Panc1 (cell line): ENCODE measurements at regions not wholly inside any gene's neighbourhood (a gene's known extent, or its start where the extent isn't known, plus 50 kb on each side); places are given as distances from the start of the nearest gene placed in this dataset.

Source experiments
- ATAC-seq: fragments of 200-7000 bp; cut with Tn5 transposase; 2 replicates; pipeline ENCODE4 v1.9.1; 2020; ENCODE audit warnings: mild to moderate bottlenecking, moderate library complexity
- BruUV-seq: library from RNA; stranded (reverse); fragments of 400-500 nt; replicated peaks from 2 replicates; lab custom pipeline; 2021; lab: Mats Ljungman, UMichigan
- CTCF ChIA-PET: fragments of 300-600 bp; sonication (Branson Sonifier 250); formaldehyde crosslinking; loops from one replicate; lab custom pipeline; 2022; ENCODE audit warnings: antibody characterized with exemption; lab: Charles Lee
- POLR2A ChIA-PET: fragments of 300-600 bp; sonication (Branson Sonifier 250); formaldehyde crosslinking; loops from one replicate; lab custom pipeline; 2022; ENCODE audit warnings: antibody characterized with exemption; lab: Charles Lee
- DNase-seq: peaks from one replicate; pipeline ENCODE4 v3.0.0-alpha.2; 2010; ENCODE audit warnings: low read depth, low spot score
- H3K27ac ChIP-seq: 2 replicates; pipeline ENCODE4 v1.5.1; 2011; ENCODE audit warnings: mild to moderate bottlenecking, low read length, inconsistent platforms
- H3K27me3 ChIP-seq: fragments of 200-500 bp; sonication (Bioruptor generic); 2 replicates; pipeline ENCODE4 v1.6.0; 2014; ENCODE audit warnings: low read length, inconsistent platforms; ENCODE audit not compliant: control insufficient read depth, insufficient read depth
- H3K36me3 ChIP-seq: fragments of 200-500 bp; sonication (Bioruptor generic); 2 replicates; pipeline ENCODE4 v1.5.1; 2014; ENCODE audit warnings: inconsistent platforms, mild to moderate bottlenecking, low read length, moderate library complexity; ENCODE audit not compliant: control insufficient read depth, insufficient read depth
- H3K4me1 ChIP-seq: 2 replicates; pipeline ENCODE4 v1.5.1; 2011; ENCODE audit warnings: inconsistent platforms, mild to moderate bottlenecking, low read length, moderate library complexity; ENCODE audit not compliant: control insufficient read depth, insufficient read depth
- H3K4me3 ChIP-seq, 2 experiments: 2 replicates each; pipeline ENCODE4 v1.5.1; 2011 to 2012; ENCODE audit warnings: low read depth in 2 of 2, low read length in 2 of 2, mild to moderate bottlenecking in 2 of 2, inconsistent platforms in 1 of 2, moderate library complexity in 1 of 2
- H3K9me3 ChIP-seq: fragments of 200-500 bp; sonication (Bioruptor generic); 2 replicates; pipeline ENCODE4 v1.5.1; 2014; ENCODE audit warnings: low read depth, mild to moderate bottlenecking, inconsistent platforms, low read length, moderate library complexity; ENCODE audit not compliant: control insufficient read depth, insufficient read depth
- POLR2AphosphoS5 ChIP-seq: IDR thresholded peaks from 2 replicates; pipeline ENCODE4 v1.6.1; 2012; ENCODE audit warnings: mild to moderate bottlenecking, low read depth, low read length, moderate library complexity
- SIN3A ChIP-seq: IDR thresholded peaks from 2 replicates; pipeline ENCODE4 v1.6.1; 2012; ENCODE audit warnings: low read depth, mild to moderate bottlenecking, low read length, moderate library complexity, borderline replicate concordance; ENCODE audit not compliant: insufficient read depth
- TCF7L2 ChIP-seq: IDR thresholded peaks from 2 replicates; pipeline ENCODE4 v1.6.1; 2011; ENCODE audit warnings: mild to moderate bottlenecking, low read depth, low read length, inconsistent platforms
- in situ Hi-C: cut with HindIII; loops from 2 replicates; pipeline ENCODE4 v1.10.0; 2016; ENCODE audit warnings: low sequenced_read_pairs, low pct_unique_long_range_greater_than_20kb
- intact Hi-C: fragments of 100-400 bp; cut with micrococcal nuclease; formaldehyde crosslinking; loops from one replicate; pipeline ENCODE4 v1.10.0; 2022; ENCODE audit not compliant: unreplicated experiment
- TF ChIP-seq, protein P1 (sequence below): fragments of 450-650 bp; IDR thresholded peaks from 2 replicates; pipeline ENCODE4 v1.5.1; 2017; ENCODE audit warnings: mild to moderate bottlenecking
- TF ChIP-seq, protein P2 (sequence below), 2 experiments: IDR thresholded peaks; 2 replicates each; pipeline ENCODE4 v1.6.1; 2011 to 2012; ENCODE audit warnings: low read depth in 2 of 2, control low read depth in 1 of 2, low read length in 1 of 2, mild to moderate bottlenecking in 1 of 2, moderate library complexity in 1 of 2; ENCODE audit not compliant: insufficient read depth in 1 of 2

DNA sequence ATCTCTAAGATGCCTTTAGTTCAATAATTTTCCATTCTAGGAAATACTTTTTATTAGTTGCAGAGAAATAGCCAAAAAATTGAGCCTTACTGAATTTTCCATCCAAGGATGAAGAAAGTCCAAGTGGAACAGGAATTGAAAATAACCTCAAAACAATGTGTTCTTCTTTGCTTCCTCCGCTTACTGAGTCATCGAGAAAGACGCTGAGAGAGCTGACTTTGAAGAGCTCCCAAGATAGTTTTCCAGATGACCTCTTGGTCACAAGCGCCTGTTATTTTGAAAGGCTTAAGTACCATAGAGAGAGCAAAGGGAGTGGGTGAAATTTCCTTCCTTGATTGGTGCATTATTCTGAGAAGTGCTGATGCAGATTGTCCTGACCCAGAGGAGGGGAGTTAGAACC is 253.5 kb upstream of the ATP10B start:
- Histone ChIP-seq H3K36me3 (no peaks in the 10 kb centered on the region), H3K4me1 (no peaks in the 10 kb centered on the region), H3K4me3 (no peak overlapping the region), H3K27ac (no peak overlapping the region), H3K9me3 (no peaks in the 10 kb centered on the region), H3K27me3 (no peaks in the 10 kb centered on the region)
- no peak for DNase-seq
- ChIA-PET POLR2A (no interaction called here), CTCF (no interaction called here)
- TF ChIP-seq, protein P1, sequence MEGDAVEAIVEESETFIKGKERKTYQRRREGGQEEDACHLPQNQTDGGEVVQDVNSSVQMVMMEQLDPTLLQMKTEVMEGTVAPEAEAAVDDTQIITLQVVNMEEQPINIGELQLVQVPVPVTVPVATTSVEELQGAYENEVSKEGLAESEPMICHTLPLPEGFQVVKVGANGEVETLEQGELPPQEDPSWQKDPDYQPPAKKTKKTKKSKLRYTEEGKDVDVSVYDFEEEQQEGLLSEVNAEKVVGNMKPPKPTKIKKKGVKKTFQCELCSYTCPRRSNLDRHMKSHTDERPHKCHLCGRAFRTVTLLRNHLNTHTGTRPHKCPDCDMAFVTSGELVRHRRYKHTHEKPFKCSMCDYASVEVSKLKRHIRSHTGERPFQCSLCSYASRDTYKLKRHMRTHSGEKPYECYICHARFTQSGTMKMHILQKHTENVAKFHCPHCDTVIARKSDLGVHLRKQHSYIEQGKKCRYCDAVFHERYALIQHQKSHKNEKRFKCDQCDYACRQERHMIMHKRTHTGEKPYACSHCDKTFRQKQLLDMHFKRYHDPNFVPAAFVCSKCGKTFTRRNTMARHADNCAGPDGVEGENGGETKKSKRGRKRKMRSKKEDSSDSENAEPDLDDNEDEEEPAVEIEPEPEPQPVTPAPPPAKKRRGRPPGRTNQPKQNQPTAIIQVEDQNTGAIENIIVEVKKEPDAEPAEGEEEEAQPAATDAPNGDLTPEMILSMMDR = no peak
- TF ChIP-seq SIN3A (no peak), TCF7L2 (no peak), POLR2AphosphoS5 (no peak)
- TF ChIP-seq, protein P2, sequence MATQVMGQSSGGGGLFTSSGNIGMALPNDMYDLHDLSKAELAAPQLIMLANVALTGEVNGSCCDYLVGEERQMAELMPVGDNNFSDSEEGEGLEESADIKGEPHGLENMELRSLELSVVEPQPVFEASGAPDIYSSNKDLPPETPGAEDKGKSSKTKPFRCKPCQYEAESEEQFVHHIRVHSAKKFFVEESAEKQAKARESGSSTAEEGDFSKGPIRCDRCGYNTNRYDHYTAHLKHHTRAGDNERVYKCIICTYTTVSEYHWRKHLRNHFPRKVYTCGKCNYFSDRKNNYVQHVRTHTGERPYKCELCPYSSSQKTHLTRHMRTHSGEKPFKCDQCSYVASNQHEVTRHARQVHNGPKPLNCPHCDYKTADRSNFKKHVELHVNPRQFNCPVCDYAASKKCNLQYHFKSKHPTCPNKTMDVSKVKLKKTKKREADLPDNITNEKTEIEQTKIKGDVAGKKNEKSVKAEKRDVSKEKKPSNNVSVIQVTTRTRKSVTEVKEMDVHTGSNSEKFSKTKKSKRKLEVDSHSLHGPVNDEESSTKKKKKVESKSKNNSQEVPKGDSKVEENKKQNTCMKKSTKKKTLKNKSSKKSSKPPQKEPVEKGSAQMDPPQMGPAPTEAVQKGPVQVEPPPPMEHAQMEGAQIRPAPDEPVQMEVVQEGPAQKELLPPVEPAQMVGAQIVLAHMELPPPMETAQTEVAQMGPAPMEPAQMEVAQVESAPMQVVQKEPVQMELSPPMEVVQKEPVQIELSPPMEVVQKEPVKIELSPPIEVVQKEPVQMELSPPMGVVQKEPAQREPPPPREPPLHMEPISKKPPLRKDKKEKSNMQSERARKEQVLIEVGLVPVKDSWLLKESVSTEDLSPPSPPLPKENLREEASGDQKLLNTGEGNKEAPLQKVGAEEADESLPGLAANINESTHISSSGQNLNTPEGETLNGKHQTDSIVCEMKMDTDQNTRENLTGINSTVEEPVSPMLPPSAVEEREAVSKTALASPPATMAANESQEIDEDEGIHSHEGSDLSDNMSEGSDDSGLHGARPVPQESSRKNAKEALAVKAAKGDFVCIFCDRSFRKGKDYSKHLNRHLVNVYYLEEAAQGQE (IDR thresholded peaks at IDR 0.05; ENCODE audit: insufficient read depth in 1 of 2, low read depth in 2 of 2, low read length in 1 of 2) = no peak
- no peak for ATAC-seq
- intact Hi-C loops = no loop called here
- in situ Hi-C loops = no loop called here
- BruUV-seq = no TSS peak

DNA sequence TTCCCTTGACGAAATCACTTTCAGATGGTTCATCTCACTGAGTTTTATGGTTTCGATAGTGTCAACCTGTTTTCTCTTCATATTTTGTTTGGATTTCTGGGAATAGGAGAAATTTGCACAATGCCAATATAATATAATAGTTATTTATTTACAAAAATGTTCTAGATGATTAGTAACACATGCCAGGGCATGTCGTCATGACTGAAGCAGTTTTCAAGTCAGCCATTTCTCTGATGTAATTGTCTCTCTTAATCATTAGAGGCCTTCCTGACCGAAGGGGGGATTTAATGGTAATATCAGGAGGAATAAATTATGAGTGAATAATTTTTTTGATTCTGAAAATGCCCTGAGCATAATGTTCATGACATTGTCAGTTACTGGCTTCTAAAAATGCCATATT is 246.5 kb upstream of the ATP10B start:
- no peak overlapping the region for H3K4me3 ChIP-seq
- CTCF ChIA-PET = no interaction called here

More for the DNA sequence above, 246.5 kb upstream of the ATP10B start:
- no peak for ATAC-seq
- Histone ChIP-seq H3K4me1 (no peaks in the 10 kb centered on the region), H3K27me3 (no peaks in the 10 kb centered on the region), H3K36me3 (no peaks in the 10 kb centered on the region), H3K9me3 (no peaks in the 10 kb centered on the region), H3K27ac (no peak overlapping the region)
- in situ Hi-C loops (no loop called here), intact Hi-C loops (no loop called here)
- TF ChIP-seq, protein P1 = no peak
- no peak for TF ChIP-seq POLR2AphosphoS5
- no peak for TF ChIP-seq SIN3A
- no peak for TF ChIP-seq TCF7L2
- TF ChIP-seq, protein P2 (IDR thresholded peaks at IDR 0.05; ENCODE audit: insufficient read depth in 1 of 2, low read depth in 2 of 2, low read length in 1 of 2) = no peak
- DNase-seq = no peak
- POLR2A ChIA-PET = no interaction called here
- no TSS peak for BruUV-seq
